Colonic mucosa (tissue), 4 donors: ENCODE measurements at regions not wholly inside any gene's neighbourhood (a gene's known extent, or its start where the extent isn't known, plus 50 kb on each side); places are given as distances from the start of the nearest gene placed in this dataset.
"Not testable (repeated sequence)": the region's sequence is repeated elsewhere in the genome, so short reads cannot be mapped to it uniquely, and the experiment has no call there.

ENCODE experiments used
- DNase-seq: peaks from one replicate; pipeline ENCODE4 v3.0.0-alpha.2; 2020
- H3K27ac ChIP-seq: fragments of 200-600 bp; one replicate; pipeline ENCODE4 v1.8.0; 2021
- H3K27me3 ChIP-seq: fragments of 200-600 bp; one replicate; pipeline ENCODE4 v1.8.0; 2021
- H3K36me3 ChIP-seq: fragments of 200-600 bp; one replicate; pipeline ENCODE4 v1.8.0; 2021
- H3K4me1 ChIP-seq: fragments of 200-600 bp; one replicate; pipeline ENCODE4 v1.8.0; 2021; ENCODE audit warnings: mild to moderate bottlenecking
- H3K4me3 ChIP-seq: fragments of 200-600 bp; one replicate; pipeline ENCODE4 v1.8.0; 2021
- H3K9ac ChIP-seq, 2 donors: one replicate each; pipeline ENCODE4 v1.7.0; 2013; ENCODE audit warnings: control low read depth in 2 of 2, low read depth in 2 of 2, low read length in 2 of 2
- H3K9me3 ChIP-seq: fragments of 200-600 bp; one replicate; pipeline ENCODE4 v1.8.0; 2021
- intact Hi-C: fragments of 100-400 bp; cut with DNase I; formaldehyde crosslinking; loops from one replicate; pipeline ENCODE4 v1.14.1; 2022
- donor health status: healthy.
- donor health status: DM: no; HTN: no; CAD: no.
- donor health status: DM: no; HTN: no; CAD: no.

DNA sequence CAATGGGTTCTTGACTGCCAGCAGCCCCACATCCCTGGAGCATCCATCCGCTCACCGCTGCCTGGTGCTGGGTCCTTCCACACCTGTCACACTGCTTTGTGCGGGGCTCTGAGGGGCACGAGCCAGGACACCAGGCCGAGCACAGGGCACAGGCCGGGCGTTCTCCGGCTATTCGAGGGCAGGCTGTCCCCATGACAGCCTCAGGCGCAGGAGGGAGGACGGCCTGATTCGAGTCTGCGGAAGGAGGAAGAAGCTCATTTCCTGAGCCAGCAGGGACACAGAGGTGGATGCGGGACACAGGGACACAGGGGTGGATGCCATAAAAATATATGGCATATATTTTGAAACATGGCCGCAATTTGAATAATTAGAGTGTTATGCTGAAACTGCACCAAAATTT lies 76.9 kb upstream of the ZNG1F start:
- H3K27me3 ChIP-seq, H3K27ac ChIP-seq, H3K36me3 ChIP-seq, H3K9ac ChIP-seq, DNase-seq, H3K4me3 ChIP-seq, intact Hi-C loops, H3K4me1 ChIP-seq, H3K9me3 ChIP-seq: not testable (repeated sequence)

DNA sequence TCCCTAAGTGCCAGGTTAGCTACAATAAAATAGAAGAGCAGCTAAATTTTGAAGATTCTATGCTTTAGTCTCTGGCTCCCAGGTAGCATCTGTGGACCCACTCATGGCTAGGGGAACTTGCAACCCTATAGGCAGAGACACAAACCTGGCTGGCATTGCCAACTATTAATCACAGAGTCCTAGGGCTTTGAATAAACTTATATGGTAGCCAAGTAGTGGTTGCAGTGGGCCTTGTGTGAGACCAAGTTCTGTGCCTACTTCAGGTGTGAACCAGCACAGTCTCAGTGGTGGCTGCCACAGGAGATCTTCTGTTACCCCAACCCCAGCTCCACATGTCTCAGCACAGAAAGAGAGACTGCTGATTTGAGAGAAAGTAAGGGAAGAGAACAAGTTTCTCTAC lies 62.9 kb upstream of the ZNG1F start:
- H3K9me3 ChIP-seq, H3K9ac ChIP-seq, intact Hi-C loops, H3K4me1 ChIP-seq, H3K27ac ChIP-seq, H3K27me3 ChIP-seq, H3K4me3 ChIP-seq, H3K36me3 ChIP-seq, DNase-seq: not testable (repeated sequence)

DNA sequence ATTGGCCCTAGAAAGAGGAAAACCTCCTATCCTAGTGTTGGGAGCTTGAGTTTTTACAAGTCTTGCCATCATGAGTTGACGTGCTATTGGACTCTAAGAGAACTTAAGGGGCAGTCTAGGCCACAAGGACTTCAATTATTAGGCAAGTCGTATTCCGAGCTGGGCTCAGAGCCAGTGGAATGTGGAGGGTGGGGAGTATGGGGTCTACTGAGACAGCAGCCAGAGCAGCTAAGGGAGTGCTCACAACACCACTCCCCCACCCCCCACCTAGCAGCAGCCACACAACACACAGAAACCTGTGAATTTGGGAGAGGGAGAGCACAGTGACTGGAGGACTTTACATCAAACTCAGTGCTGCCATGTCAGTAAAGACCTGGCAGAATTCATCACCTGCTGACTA lies 62.0 kb upstream of the ZNG1F start:
- H3K9ac ChIP-seq, H3K36me3 ChIP-seq, intact Hi-C loops, H3K27me3 ChIP-seq, H3K27ac ChIP-seq, H3K9me3 ChIP-seq, H3K4me3 ChIP-seq, H3K4me1 ChIP-seq, DNase-seq: not testable (repeated sequence)

DNA sequence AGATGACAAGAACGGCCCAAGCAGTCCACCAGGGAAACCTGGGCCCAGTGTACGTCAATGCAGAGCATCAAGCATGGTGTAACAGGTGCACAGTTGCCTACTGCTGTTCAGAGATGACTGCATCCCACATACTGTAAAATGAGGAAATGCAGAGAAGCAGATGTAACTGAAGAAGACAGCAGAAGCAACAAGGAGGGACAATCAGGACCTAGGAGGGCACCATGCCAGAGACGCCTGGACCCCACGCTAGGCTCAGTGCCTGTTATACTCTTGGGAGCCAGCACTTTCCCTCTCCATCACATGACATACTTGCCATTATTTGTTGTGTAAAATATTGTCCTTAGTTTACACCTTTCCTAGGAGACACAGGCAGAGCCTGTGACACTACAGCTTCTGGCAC lies 57.6 kb upstream of the ZNG1F start:
- intact Hi-C loops, H3K27me3 ChIP-seq, H3K36me3 ChIP-seq, H3K27ac ChIP-seq, H3K4me1 ChIP-seq, H3K4me3 ChIP-seq, H3K9ac ChIP-seq, H3K9me3 ChIP-seq, DNase-seq: not testable (repeated sequence)
